Peyer's patch (tissue), 4 donors: ENCODE measurements at regions not wholly inside any gene's neighbourhood (a gene's known extent, or its start where the extent isn't known, plus 50 kb on each side); places are given as distances from the start of the nearest gene placed in this dataset.

Source experiments
- CTCF ChIP-seq, 6 experiments: fragments of 450-650 bp in 4 of 6; fragments of 200-600 bp in 2 of 6; sonication (generic) in 1 of 6; IDR thresholded peaks; one replicate each; pipeline ENCODE4 v1.5.1; 2017 to 2019; ENCODE audit warnings: antibody characterized with exemption in 6 of 6, mild to moderate bottlenecking in 3 of 6, moderate library complexity in 1 of 6
- POLR2A ChIP-seq, 2 donors: fragments of 450-650 bp; IDR thresholded peaks; one replicate each; pipeline ENCODE4 v1.5.1; 2017; ENCODE audit warnings: antibody characterized with exemption in 2 of 2, mild to moderate bottlenecking in 2 of 2, moderate library complexity in 2 of 2

GRCh38 chr2:16429002-16429401 lies 236.6 kb downstream of the CYRIA start:
- TF ChIP-seq CTCF (IDR thresholded peaks at IDR 0.05) (no peak), POLR2A (IDR thresholded peaks at IDR 0.05) (no peak)
